ENCODE measurements at regions not wholly inside any gene's neighbourhood (a gene's known extent, or its start where the extent isn't known, plus 50 kb on each side); places are given as distances from the start of the nearest gene placed in this dataset.

DNA sequence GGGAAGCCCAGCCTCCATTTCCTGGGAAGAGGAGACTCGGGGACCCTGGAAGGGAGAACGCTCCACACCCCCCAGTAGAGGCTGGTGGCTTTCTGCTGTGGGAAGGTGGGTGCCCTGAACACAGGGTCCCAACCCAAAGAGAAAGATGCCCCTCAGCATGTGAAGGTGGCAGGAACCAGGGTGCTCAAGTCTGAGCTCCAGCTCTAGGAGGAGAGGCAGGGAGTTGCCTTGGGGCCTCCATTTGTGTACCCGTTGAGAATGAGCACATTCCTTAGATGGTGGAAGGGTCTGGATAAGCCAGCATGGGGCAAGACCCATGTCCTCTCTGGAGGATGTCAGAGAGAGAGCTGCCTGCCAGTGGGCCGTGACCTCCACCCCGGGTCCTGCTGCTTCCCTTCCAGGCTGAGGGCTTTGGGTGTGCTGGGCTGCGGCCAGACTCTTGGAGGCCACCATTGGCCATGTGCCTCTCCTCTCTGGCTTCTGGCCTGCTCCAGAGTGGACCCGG is 212.4 kb downstream of the TBC1D2B start:
- no peak for TF ChIP-seq TAF1 (IDR thresholded peaks at IDR 0.05; ENCODE audit: borderline replicate concordance, insufficient read depth, low read length)
- TF ChIP-seq POLR2AphosphoS5 (IDR thresholded peaks at IDR 0.05; ENCODE audit: low read depth, low read length), result no peak
- TF ChIP-seq, protein P1, sequence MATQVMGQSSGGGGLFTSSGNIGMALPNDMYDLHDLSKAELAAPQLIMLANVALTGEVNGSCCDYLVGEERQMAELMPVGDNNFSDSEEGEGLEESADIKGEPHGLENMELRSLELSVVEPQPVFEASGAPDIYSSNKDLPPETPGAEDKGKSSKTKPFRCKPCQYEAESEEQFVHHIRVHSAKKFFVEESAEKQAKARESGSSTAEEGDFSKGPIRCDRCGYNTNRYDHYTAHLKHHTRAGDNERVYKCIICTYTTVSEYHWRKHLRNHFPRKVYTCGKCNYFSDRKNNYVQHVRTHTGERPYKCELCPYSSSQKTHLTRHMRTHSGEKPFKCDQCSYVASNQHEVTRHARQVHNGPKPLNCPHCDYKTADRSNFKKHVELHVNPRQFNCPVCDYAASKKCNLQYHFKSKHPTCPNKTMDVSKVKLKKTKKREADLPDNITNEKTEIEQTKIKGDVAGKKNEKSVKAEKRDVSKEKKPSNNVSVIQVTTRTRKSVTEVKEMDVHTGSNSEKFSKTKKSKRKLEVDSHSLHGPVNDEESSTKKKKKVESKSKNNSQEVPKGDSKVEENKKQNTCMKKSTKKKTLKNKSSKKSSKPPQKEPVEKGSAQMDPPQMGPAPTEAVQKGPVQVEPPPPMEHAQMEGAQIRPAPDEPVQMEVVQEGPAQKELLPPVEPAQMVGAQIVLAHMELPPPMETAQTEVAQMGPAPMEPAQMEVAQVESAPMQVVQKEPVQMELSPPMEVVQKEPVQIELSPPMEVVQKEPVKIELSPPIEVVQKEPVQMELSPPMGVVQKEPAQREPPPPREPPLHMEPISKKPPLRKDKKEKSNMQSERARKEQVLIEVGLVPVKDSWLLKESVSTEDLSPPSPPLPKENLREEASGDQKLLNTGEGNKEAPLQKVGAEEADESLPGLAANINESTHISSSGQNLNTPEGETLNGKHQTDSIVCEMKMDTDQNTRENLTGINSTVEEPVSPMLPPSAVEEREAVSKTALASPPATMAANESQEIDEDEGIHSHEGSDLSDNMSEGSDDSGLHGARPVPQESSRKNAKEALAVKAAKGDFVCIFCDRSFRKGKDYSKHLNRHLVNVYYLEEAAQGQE (IDR thresholded peaks at IDR 0.05; ENCODE audit: insufficient read depth in 1 of 2, low read depth in 2 of 2, low read length in 2 of 2), result no peak

Data from PFSK-1 (cell line).